T-cell (primary cell): ENCODE measurements at regions not wholly inside any gene's neighbourhood (a gene's known extent, or its start where the extent isn't known, plus 50 kb on each side); places are given as distances from the start of the nearest gene placed in this dataset.

Experiments
- ATAC-seq, 4 experiments: fragments of 200-7000 bp in 3 of 4; fragments of 150-1000 bp in 1 of 4; cut with Tn5 transposase; replicated peaks in 1 of 4; 1 replicate in 3 of 4; 2 replicates in 1 of 4; pipeline ENCODE4 v1.10.0; 2021; ENCODE audit warnings: moderate library complexity in 3 of 4, mild to moderate bottlenecking in 2 of 4, moderate number of reproducible peaks in 1 of 4
- CTCF ChIA-PET, 2 donors: fragments of 300-600 bp; sonication (Branson Sonifier 250); formaldehyde crosslinking; loops; one replicate each; lab custom pipeline; 2022; ENCODE audit warnings: antibody characterized with exemption in 2 of 2; lab: Charles Lee
- POLR2A ChIA-PET, 2 donors: fragments of 300-600 bp; sonication (Branson Sonifier 250); formaldehyde crosslinking; loops; one replicate each; lab custom pipeline; 2022; ENCODE audit warnings: antibody characterized with exemption in 2 of 2; lab: Charles Lee
- DNase-seq, 35 experiments: peaks; one replicate each; pipeline versions ENCODE4 v3.0.0 to v3.0.0-alpha.2; 2013 to 2023
- H3K27ac ChIP-seq: one replicate; pipeline ENCODE4 v1.5.1; 2013; ENCODE audit warnings: low read length
- H3K27me3 ChIP-seq, 2 experiments: replicated peaks in 1 of 2; 1 replicate in 1 of 2; 2 replicates in 1 of 2; pipeline versions ENCODE4 v1.6.1 to v1.7.0; 2013; ENCODE audit warnings: low read length in 1 of 2, mixed read lengths in 1 of 2; ENCODE audit not compliant: control insufficient read depth in 2 of 2, insufficient read depth in 2 of 2; ENCODE audit errors: extremely low read depth in 1 of 2
- H3K36me3 ChIP-seq, 2 donors: 1 replicate in 1 of 2; 2 replicates in 1 of 2; pipeline versions ENCODE4 v1.6.1 to v1.7.0; 2013; ENCODE audit warnings: low read length in 1 of 2; ENCODE audit not compliant: control insufficient read depth in 2 of 2, insufficient read depth in 1 of 2; ENCODE audit errors: extremely low read depth in 1 of 2
- H3K4me1 ChIP-seq, 2 experiments: 1 replicate in 1 of 2; 2 replicates in 1 of 2; pipeline versions ENCODE4 v1.6.1 to v1.7.0; 2013; ENCODE audit warnings: low read length in 2 of 2, mixed read lengths in 1 of 2; ENCODE audit not compliant: insufficient read depth in 2 of 2, control insufficient read depth in 1 of 2; ENCODE audit errors: extremely low read depth in 1 of 2
- H3K4me3 ChIP-seq, 2 donors: 1 replicate in 1 of 2; 2 replicates in 1 of 2; pipeline versions ENCODE4 v1.5.1 to v1.7.0; 2013; ENCODE audit warnings: mild to moderate bottlenecking in 2 of 2, low read length in 1 of 2, moderate library complexity in 1 of 2; ENCODE audit not compliant: control insufficient read depth in 1 of 2; ENCODE audit errors: extremely low read depth in 1 of 2
- H3K9me3 ChIP-seq: 2 replicates; pipeline ENCODE4 v1.7.0; 2013
- H3K27ac Mint-ChIP-seq, 2 donors: one replicate each; pipeline ENCODE4 v1.8.0; 2020 to 2021; ENCODE audit warnings: mild to moderate bottlenecking in 2 of 2, mixed read lengths in 2 of 2
- H3K27me3 Mint-ChIP-seq, 2 donors: one replicate each; pipeline ENCODE4 v1.8.0; 2021 to 2022; ENCODE audit warnings: mixed read lengths in 2 of 2
- H3K36me3 Mint-ChIP-seq: one replicate; pipeline ENCODE4 v1.8.0; 2021; ENCODE audit warnings: mixed read lengths
- H3K4me1 Mint-ChIP-seq, 3 donors: one replicate each; pipeline ENCODE4 v1.8.0; 2020 to 2022; ENCODE audit warnings: mixed read lengths in 3 of 3, mild to moderate bottlenecking in 1 of 3
- H3K4me3 Mint-ChIP-seq, 3 donors: one replicate each; pipeline ENCODE4 v1.8.0; 2020 to 2022; ENCODE audit warnings: mild to moderate bottlenecking in 3 of 3, mixed read lengths in 3 of 3, moderate library complexity in 3 of 3
- H3K9me3 Mint-ChIP-seq, 3 donors: one replicate each; pipeline ENCODE4 v1.8.0; 2020 to 2022; ENCODE audit warnings: mixed read lengths in 3 of 3
- whole genome bisulfite sequencing: methylation state at CpG from one replicate; pipeline ENCODE4 v1.1.5; 2013; ENCODE audit warnings: missing lambda C conversion rate; ENCODE audit not compliant: insufficient coverage; 5-methylcytosine and 5-hydroxymethylcytosine counted together

- Mint-ChIP-seq H3K27ac (no peak overlapping the region), H3K4me1 (no peaks in the 10 kb centered on the region), H3K27me3 (peaks cover 6 to 9% of the 10 kb centered on the region in 2 donors), H3K9me3 (peaks cover 0 to 16% (median 10%) of the 10 kb centered on the region in 3 donors), H3K4me3 (no peak overlapping the region), H3K36me3 (no peaks in the 10 kb centered on the region)
- H3K4me1 ChIP-seq = no peaks in the 10 kb centered on the region
- DNase-seq = no peak
- no peak overlapping the region for H3K27ac ChIP-seq
- H3K4me3 ChIP-seq = peak overlapping the region in 1 of 2 donors; percentile 55
- ChIA-PET CTCF (no interaction called here), POLR2A (no interaction called here)
- WGBS = 25% methylated on average over 38 of the region's 42 CpGs
- H3K9me3 ChIP-seq = no peaks in the 10 kb centered on the region
- no peak for ATAC-seq
- peaks cover 0 to 3% of the 10 kb centered on the region in 2 experiments for H3K27me3 ChIP-seq
- H3K36me3 ChIP-seq = no peaks in the 10 kb centered on the region
Observed at GRCh38 chr20:11686820-11687543, 230.7 kb upstream of the BTBD3 start.

DNA sequence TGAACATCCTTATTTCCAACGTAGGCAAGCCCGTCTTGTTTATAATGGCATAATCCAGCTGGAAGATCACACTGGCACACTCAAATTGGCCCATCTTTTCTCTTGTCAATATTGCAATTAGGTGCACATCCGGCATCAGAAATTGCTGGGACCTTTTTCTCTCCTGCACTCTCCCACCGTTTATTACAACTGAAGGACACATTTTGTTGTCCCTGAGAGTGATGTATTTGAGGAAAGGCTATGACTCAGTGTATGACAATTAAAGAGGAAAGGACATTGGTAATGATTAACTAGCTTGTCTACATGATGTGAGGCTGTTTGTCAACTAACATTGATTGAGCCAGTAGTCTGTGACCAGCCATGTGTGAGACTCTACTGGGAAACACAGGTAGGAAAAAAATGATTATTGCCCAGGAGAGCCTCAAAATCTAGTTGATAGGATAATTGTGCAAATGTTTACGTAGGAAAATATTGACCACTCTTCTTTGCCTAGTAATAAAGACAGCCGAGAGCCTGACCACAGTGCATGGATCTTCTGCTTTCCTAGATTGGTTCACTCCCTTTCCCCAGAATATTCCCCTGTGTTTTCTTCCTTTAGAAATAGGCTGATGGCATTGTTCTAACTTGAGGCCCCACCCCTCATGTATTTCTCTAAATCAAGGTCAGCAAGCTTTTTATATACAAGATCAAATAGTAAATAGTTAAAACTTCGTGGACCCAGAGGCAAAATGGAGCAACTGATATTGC is 230.0 kb upstream of the BTBD3 start:
- no peaks in the 10 kb centered on the region for H3K36me3 Mint-ChIP-seq
- no peak overlapping the region for H3K27ac Mint-ChIP-seq
- no peaks in the 10 kb centered on the region for H3K4me1 Mint-ChIP-seq
- no peak overlapping the region for H3K27ac ChIP-seq
- ATAC-seq (no peak), DNase-seq (no peak)
- H3K4me3 Mint-ChIP-seq = no peak overlapping the region
- peaks cover 0 to 14% (median 10%) of the 10 kb centered on the region in 3 donors for H3K9me3 Mint-ChIP-seq
- 94% methylated on average over 2 of the region's 7 CpGs for WGBS
- peaks cover 6 to 9% of the 10 kb centered on the region in 2 donors for H3K27me3 Mint-ChIP-seq
- no peak overlapping the region for H3K4me3 ChIP-seq
- POLR2A ChIA-PET = no interaction called here
- no peaks in the 10 kb centered on the region for H3K4me1 ChIP-seq
- no peaks in the 10 kb centered on the region for H3K36me3 ChIP-seq
- H3K9me3 ChIP-seq = no peaks in the 10 kb centered on the region
- peaks cover 0 to 3% of the 10 kb centered on the region in 2 experiments for H3K27me3 ChIP-seq
- CTCF ChIA-PET = no interaction called here

GRCh38 chr20:11689262-11689661 is 228.4 kb upstream of the BTBD3 start:
- Mint-ChIP-seq H3K4me3 (no peak overlapping the region), H3K27me3 (peaks cover 6 to 9% of the 10 kb centered on the region in 2 donors), H3K36me3 (no peaks in the 10 kb centered on the region), H3K4me1 (no peaks in the 10 kb centered on the region), H3K9me3 (peaks cover 0 to 14% (median 10%) of the 10 kb centered on the region in 3 donors), H3K27ac (no peak overlapping the region)
- ChIA-PET CTCF (interaction anchor here in 1 of 2 donors (0.5 kb wide), 1 partner anchor 322 kb away, joined by 4 read pairs; no protein-coding TSS in a partner anchor), POLR2A (no interaction called here)
- H3K27ac ChIP-seq = no peak overlapping the region
- no peaks in the 10 kb centered on the region for H3K4me1 ChIP-seq
- WGBS = 77% methylated on average over 2 of the region's 2 CpGs
- DNase-seq = no peak
- no peaks in the 10 kb centered on the region for H3K9me3 ChIP-seq
- no peaks in the 10 kb centered on the region for H3K36me3 ChIP-seq
- peaks cover 0 to 3% of the 10 kb centered on the region in 2 experiments for H3K27me3 ChIP-seq
- no peak for ATAC-seq
- no peak overlapping the region for H3K4me3 ChIP-seq

- H3K9me3 ChIP-seq = no peaks in the 10 kb centered on the region
- Mint-ChIP-seq H3K27ac (no peak overlapping the region), H3K4me3 (no peak overlapping the region), H3K4me1 (no peaks in the 10 kb centered on the region), H3K9me3 (peaks cover 0 to 10% (median 10%) of the 10 kb centered on the region in 3 donors), H3K36me3 (no peaks in the 10 kb centered on the region), H3K27me3 (peaks cover 4% of the 10 kb centered on the region in 2 donors)
- no CpG with 5 or more reads among the region's 3 CpGs for WGBS
- H3K36me3 ChIP-seq = no peaks in the 10 kb centered on the region
- ChIA-PET POLR2A (no interaction called here), CTCF (no interaction called here)
- H3K4me1 ChIP-seq = no peaks in the 10 kb centered on the region
- H3K4me3 ChIP-seq = no peak overlapping the region
- ATAC-seq = no peak
- DNase-seq = no peak
- peaks cover 0 to 1% of the 10 kb centered on the region in 2 experiments for H3K27me3 ChIP-seq
- H3K27ac ChIP-seq = no peak overlapping the region
Observed at GRCh38 chr20:11691766-11692165, 225.9 kb upstream of the BTBD3 start.

GRCh38 chr20:11692567-11692966 is 225.1 kb upstream of the BTBD3 start:
- Mint-ChIP-seq H3K9me3 (peaks cover 0 to 10% (median 10%) of the 10 kb centered on the region in 3 donors), H3K36me3 (no peaks in the 10 kb centered on the region), H3K27ac (no peak overlapping the region), H3K4me3 (no peak overlapping the region), H3K27me3 (peaks cover 0 to 4% of the 10 kb centered on the region in 2 donors), H3K4me1 (no peaks in the 10 kb centered on the region)
- WGBS = 57% methylated on average over 1 of the region's 2 CpGs
- Histone ChIP-seq H3K27ac (no peak overlapping the region), H3K36me3 (no peaks in the 10 kb centered on the region), H3K4me3 (no peak overlapping the region), H3K4me1 (no peaks in the 10 kb centered on the region), H3K27me3 (no peaks in the 10 kb centered on the region), H3K9me3 (no peaks in the 10 kb centered on the region)
- DNase-seq = no peak
- CTCF ChIA-PET = no interaction called here
- no peak for ATAC-seq
- POLR2A ChIA-PET = no interaction called here

GRCh38 chr20:11694467-11694866 is 223.2 kb upstream of the BTBD3 start:
- H3K4me1 ChIP-seq = no peaks in the 10 kb centered on the region
- no peaks in the 10 kb centered on the region for H3K36me3 ChIP-seq
- Mint-ChIP-seq H3K27ac (no peak overlapping the region), H3K27me3 (no peaks in the 10 kb centered on the region), H3K4me3 (no peak overlapping the region), H3K4me1 (no peaks in the 10 kb centered on the region), H3K9me3 (peaks cover 0 to 10% (median 5%) of the 10 kb centered on the region in 3 donors), H3K36me3 (no peaks in the 10 kb centered on the region)
- ATAC-seq = no peak
- DNase-seq = no peak
- ChIA-PET CTCF (no interaction called here), POLR2A (no interaction called here)
- H3K4me3 ChIP-seq = no peak overlapping the region
- H3K27me3 ChIP-seq = no peaks in the 10 kb centered on the region
- H3K27ac ChIP-seq = no peak overlapping the region
- 75% methylated on average over 4 of the region's 5 CpGs for WGBS
- H3K9me3 ChIP-seq = no peaks in the 10 kb centered on the region
